ENCODE measurements at regions not wholly inside any gene's neighbourhood (a gene's known extent, or its start where the extent isn't known, plus 50 kb on each side); places are given as distances from the start of the nearest gene placed in this dataset.

DNA sequence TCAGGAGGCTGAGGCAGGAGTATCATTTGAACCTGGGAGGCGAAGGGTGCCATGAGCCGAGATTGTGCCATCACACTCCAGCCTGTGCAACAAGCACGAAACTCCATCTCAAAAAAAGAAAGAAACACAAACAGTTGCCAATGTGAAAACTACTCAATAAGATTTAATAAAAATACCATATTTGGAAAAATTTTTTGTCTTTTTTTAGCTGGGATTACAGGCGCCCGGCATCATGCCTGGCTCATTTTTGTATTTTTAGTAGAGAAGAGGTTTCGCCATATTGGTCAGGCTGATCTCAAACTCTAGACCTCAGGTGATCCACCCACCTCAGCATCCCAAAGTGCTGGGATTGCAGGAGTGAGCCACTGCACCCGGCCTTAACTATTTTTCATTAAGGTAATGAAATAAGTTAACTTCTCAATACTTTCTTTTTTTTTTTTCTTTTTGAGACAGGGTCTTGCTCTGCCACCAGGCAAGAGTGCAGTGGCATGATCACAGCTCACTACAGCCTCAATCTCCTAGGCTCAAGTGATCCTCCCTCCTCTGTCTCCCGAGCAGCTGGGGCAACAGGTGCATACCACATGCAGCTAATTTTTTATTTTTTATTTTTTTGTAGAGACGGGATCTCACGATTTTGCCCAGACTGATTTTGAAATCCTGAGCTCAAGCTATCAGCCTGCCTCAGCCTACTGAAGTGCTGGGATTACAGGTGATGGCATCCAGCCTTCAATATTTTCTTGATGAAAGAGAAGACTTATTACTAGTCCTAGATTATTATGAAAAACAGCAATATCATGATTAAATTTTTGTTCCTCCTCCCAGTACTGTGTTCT lies 4746.2 kb upstream of the OR11H1 start:
- no peaks in the 10 kb centered on the region for H3K4me1 Mint-ChIP-seq
- no peak for ATAC-seq (ENCODE audit: low read depth)
- intact Hi-C loops (cut with micrococcal nuclease), result no loop called here
- POLR2A ChIA-PET, result no interaction called here
- no peak overlapping the region for H3K27ac Mint-ChIP-seq
- DNase-seq, result no peak
- no peaks in the 10 kb centered on the region for H3K36me3 Mint-ChIP-seq (ENCODE audit: low read depth)
- CTCF ChIA-PET, result no interaction called here
- H3K27me3 Mint-ChIP-seq, result no peaks in the 10 kb centered on the region
- peaks cover 16% of the 10 kb centered on the region for H3K9me3 Mint-ChIP-seq
- H3K4me3 Mint-ChIP-seq, result no peak overlapping the region
- TF ChIP-seq, protein P1, sequence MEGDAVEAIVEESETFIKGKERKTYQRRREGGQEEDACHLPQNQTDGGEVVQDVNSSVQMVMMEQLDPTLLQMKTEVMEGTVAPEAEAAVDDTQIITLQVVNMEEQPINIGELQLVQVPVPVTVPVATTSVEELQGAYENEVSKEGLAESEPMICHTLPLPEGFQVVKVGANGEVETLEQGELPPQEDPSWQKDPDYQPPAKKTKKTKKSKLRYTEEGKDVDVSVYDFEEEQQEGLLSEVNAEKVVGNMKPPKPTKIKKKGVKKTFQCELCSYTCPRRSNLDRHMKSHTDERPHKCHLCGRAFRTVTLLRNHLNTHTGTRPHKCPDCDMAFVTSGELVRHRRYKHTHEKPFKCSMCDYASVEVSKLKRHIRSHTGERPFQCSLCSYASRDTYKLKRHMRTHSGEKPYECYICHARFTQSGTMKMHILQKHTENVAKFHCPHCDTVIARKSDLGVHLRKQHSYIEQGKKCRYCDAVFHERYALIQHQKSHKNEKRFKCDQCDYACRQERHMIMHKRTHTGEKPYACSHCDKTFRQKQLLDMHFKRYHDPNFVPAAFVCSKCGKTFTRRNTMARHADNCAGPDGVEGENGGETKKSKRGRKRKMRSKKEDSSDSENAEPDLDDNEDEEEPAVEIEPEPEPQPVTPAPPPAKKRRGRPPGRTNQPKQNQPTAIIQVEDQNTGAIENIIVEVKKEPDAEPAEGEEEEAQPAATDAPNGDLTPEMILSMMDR (IDR thresholded peaks at IDR 0.05), result no peak
